Mononuclear cell (primary cell): ENCODE measurements at regions not wholly inside any gene's neighbourhood (a gene's known extent, or its start where the extent isn't known, plus 50 kb on each side); places are given as distances from the start of the nearest gene placed in this dataset.
"Not testable (repeated sequence)": the region's sequence is repeated elsewhere in the genome, so short reads cannot be mapped to it uniquely, and the experiment has no call there.

Experiments used
- H3K27me3 ChIP-seq: 2 replicates; pipeline ENCODE4 v1.6.0; 2011; ENCODE audit warnings: low read length, control low read depth; ENCODE audit not compliant: insufficient read depth
- H3K4me1 ChIP-seq: 2 replicates; pipeline ENCODE4 v1.5.1; 2011; ENCODE audit warnings: mild to moderate bottlenecking, low read length, control low read depth; ENCODE audit not compliant: insufficient read depth
- H3K4me3 ChIP-seq: 2 replicates; pipeline ENCODE4 v1.5.1; 2011; ENCODE audit warnings: mild to moderate bottlenecking, low read length, moderate library complexity
- H3K9me3 ChIP-seq: 2 replicates; pipeline ENCODE4 v1.5.1; 2011; ENCODE audit warnings: low read depth, mild to moderate bottlenecking, control low read depth, low read length

DNA sequence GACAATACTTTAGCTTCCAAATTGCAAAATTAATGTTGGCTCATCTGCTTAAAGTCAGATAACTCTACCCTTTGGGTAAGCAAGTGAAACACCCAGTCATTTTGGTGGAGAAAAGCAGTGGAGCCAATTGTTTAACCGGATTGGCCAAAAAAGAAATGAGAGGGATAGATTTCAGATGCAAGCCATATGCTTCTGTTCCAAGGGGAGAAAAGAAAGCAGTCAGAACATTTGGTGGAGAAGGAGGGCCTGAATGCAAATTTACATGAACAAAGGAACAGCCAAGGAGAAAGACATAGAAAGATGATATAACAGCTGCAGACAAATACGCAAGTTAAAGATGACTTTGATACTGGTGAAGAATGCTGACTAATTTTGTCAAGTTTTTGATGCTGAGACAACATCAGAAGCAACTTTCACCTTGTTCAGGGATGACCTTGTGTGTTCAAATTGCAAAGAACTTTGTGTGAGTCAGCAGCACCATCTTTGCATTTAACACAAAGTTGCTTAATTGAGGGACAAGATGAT lies 173.1 kb downstream of the TGFB2 start:
- Histone ChIP-seq H3K27me3 (no peaks in the 10 kb centered on the region), H3K9me3 (no peaks in the 10 kb centered on the region), H3K4me3 (no peak overlapping the region), H3K4me1 (no peaks in the 10 kb centered on the region)

DNA sequence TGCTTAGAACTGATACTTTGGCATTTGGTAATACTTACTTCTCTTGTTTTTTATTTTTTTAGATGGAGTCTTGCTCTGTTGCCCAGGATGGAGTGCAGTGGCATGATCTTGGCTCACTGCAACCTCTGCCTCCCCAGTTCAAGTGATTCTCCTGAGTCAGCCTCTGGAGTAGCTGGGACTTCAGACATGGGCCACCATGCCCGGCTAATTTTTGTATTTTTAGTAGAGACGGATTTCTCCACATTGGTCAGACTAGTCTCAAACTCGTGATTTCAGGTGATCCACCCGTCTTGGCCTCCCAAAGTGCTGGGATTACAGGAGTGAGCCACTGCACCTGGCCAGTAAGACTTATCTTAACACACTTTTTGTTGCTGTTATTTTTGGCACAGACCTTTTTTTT lies 175.5 kb downstream of the TGFB2 start:
- H3K9me3 ChIP-seq, H3K4me1 ChIP-seq, H3K4me3 ChIP-seq, H3K27me3 ChIP-seq: not testable (repeated sequence)

DNA sequence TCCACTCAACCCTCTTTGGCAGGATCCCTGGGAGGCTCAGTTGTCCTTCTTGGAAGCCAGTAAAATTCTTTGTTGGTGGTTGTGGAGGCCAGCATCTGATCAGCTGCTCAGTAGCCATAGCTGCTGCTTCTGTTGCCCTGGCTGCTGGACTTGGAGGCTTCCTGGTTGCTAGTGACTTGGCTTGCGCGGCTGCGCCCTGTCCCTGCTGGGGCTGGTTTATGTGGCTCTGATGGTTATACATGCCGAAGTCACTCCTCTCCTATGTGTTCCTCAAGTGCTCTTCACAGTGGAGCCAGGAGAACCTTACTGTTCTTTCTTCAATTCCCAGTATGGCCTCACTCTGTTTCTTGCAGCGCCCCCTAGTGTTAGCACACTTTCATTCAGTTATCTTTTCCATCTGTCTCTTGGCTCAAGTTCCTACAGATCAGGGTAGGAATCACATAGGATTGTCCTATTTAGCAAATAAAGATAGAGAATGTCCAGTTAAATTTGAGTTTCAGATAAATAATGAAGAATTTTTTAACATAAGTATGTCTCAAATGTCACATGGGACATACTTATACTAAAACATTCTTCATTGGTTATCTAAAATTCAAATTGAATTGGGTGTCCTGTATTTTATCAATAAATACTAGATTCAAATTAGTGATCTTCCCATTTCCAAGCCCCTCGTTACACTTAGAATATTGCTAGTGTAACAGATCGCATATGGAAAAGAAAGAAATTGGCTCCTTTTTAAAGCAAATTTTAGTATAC lies 176.5 kb downstream of the TGFB2 start:
- Histone ChIP-seq H3K4me1 (no peaks in the 10 kb centered on the region), H3K4me3 (no peak overlapping the region), H3K27me3 (no peaks in the 10 kb centered on the region), H3K9me3 (no peaks in the 10 kb centered on the region)

DNA sequence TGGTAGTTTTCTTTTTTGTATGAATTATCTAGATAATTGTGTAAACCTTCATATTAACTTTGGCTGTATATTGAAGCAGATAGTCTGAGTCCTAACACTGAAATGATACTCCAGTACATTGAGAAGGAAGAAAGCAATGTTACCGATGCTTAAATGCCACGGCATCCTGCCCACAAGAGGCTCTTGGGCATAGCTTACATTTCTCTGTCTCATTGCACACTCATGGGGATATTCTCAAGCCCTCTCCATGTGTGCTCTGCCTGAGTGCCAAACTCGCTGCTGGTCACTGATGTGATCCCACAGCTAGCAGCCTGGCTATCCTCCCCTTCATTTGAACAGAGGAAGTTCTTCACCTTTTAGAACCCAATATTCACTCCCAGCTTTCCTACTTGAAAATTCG lies 179.4 kb downstream of the TGFB2 start:
- Histone ChIP-seq H3K4me1 (no peaks in the 10 kb centered on the region), H3K9me3 (no peaks in the 10 kb centered on the region), H3K4me3 (no peak overlapping the region), H3K27me3 (no peaks in the 10 kb centered on the region)

DNA sequence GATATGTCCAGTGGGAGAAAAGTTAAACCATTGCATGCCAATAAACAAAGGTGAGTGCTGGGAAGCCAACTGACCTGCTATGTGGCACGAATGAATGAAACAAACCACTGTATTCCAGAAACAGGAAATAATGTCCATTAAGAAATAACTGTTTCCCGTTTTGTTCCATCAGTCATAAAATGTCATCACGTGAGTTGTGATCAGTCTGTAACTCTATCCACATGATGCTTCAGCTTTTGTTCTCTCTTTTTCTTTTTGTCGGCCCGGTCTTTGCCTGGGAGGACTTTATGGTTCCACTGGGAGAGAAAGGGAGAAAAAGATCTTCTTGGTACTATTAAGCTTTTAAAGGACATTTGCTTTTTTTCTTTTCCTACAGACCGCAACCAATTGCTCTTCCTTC lies 179.9 kb downstream of the TGFB2 start:
- H3K9me3 ChIP-seq: no peaks in the 10 kb centered on the region

DNA sequence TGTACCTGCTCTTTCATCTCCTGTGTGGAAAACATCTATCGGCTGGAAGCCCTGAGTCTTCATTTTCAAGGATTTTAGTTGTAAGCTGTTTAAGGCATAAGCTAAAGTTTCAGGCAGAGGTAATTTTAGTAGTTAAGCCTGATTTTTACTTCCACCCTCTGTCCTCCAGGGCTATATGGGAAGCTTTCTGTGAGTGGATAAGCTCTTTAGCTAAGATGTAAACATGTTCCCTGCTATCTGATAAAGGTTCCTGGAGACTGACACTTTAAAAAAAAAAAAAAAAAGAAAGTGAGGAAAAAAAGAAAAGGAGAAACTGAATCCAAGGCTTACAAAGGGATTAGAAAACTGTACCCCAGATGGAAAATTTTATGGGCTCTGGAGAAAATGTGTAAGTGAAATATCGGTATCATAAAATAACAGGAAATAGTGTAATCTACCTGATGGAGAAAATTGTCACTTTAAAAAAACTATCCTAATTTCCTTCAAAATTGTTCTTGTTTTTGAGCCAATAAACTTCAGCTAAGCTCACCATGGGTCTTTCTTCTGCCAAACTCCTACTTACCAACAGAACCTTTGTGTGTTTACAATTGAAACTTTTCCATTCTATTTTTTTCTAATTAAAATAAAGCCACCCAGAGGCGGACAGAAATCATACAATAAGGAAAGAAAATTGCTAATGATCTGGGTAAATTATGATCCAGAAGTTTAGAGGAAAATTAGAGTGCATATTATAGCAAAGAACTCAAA lies 180.5 kb downstream of the TGFB2 start:
- no peak overlapping the region for H3K4me3 ChIP-seq
- H3K4me1 ChIP-seq: no peaks in the 10 kb centered on the region
- H3K27me3 ChIP-seq: no peaks in the 10 kb centered on the region
- H3K9me3 ChIP-seq: no peaks in the 10 kb centered on the region

More for the DNA sequence above, 179.9 kb downstream of the TGFB2 start:
- no peak overlapping the region for H3K4me3 ChIP-seq
- no peaks in the 10 kb centered on the region for H3K27me3 ChIP-seq
- H3K4me1 ChIP-seq: no peaks in the 10 kb centered on the region

DNA sequence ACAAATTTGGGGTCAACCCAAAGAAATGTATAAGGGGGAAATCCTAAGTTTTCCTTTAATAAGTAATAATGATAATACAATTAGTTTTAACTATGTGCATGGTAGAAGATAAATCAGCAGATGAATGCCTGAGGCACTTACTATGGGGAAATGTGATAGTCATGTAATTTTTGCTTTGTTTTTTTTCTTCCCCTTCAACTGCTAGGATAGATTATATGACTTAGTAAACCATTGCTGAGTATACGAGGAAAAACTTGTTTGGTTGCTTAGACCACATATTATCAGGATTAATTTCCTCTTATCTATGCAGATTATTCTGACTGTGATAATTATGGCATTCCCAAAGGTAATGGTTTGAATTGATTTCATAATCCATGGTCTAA lies 181.1 kb downstream of the TGFB2 start:
- Histone ChIP-seq H3K27me3 (no peaks in the 10 kb centered on the region), H3K9me3 (no peaks in the 10 kb centered on the region), H3K4me1 (no peaks in the 10 kb centered on the region), H3K4me3 (no peak overlapping the region)

DNA sequence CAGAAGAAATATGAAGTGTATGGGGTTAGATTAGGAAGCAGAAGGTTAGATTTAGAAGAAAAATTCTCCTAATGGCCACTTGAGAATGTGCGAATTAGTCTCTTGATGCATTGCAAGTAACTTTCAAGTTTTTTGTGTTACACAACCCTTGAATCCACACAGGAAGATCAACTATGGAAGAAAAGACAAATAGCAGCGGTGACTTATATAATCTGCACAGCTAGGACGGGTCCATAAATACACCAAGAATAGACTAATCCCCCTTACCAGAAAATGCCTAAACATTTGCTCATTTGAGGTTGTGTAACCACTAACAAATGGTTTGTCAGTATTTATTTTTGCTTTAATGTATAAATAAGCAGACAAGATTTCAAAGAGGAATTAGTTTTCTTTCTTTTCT lies 182.6 kb downstream of the TGFB2 start:
- H3K4me1 ChIP-seq: no peaks in the 10 kb centered on the region

DNA sequence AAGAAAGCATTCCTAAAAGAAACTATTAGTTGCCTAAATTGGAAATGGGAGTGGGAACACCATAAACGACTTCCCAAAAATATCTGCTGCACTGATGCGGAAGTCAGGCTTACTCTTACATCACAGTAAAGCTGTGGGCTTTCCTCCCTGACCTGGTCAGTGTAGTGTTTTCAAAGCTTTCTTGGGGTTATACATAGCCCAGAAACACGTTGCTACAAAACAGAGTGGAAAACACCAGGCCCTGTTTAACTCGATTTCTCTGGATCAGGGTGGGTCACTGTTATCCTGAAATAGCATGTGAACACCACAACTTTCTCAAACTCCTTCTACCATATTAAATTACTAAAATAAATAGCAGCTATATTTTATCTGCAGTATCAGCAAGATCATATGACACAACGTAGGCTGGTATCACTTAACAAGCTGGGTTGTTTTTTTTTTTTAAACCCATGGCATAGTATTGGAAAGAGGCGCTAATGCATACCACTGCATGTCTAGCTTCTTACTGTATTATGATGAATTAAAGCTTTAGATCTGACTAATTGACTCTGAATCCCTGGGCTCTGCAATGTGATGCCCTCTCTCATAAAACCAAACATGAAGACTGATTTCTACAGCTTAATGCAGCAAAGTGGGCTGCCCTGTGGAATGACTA lies 184.6 kb downstream of the TGFB2 start:
- Histone ChIP-seq H3K27me3 (no peaks in the 10 kb centered on the region), H3K9me3 (no peaks in the 10 kb centered on the region), H3K4me3 (no peak overlapping the region), H3K4me1 (no peaks in the 10 kb centered on the region)

More for the DNA sequence above, 182.6 kb downstream of the TGFB2 start:
- Histone ChIP-seq H3K27me3 (no peaks in the 10 kb centered on the region), H3K9me3 (no peaks in the 10 kb centered on the region), H3K4me3 (no peak overlapping the region)

DNA sequence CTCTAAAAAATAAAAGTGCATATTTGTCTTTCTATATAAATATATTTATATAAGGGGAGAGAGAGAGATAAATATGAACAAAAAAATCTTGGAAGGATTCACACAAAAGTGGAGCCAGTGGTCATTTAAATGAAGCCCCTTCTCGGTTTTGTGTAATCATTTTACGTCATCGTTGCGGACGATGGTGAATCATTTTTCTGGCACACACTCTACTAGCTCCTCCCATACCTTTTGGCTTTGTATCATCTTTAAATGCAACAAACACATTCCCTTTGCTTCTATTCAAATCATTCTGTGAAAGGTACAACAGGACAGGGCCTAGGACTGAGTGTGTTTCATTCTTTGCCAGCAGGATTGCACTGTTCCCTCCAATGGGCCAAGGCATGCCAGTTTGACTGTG lies 186.8 kb downstream of the TGFB2 start:
- Histone ChIP-seq H3K9me3 (no peaks in the 10 kb centered on the region), H3K27me3 (no peaks in the 10 kb centered on the region), H3K4me3 (no peak overlapping the region), H3K4me1 (no peaks in the 10 kb centered on the region)

DNA sequence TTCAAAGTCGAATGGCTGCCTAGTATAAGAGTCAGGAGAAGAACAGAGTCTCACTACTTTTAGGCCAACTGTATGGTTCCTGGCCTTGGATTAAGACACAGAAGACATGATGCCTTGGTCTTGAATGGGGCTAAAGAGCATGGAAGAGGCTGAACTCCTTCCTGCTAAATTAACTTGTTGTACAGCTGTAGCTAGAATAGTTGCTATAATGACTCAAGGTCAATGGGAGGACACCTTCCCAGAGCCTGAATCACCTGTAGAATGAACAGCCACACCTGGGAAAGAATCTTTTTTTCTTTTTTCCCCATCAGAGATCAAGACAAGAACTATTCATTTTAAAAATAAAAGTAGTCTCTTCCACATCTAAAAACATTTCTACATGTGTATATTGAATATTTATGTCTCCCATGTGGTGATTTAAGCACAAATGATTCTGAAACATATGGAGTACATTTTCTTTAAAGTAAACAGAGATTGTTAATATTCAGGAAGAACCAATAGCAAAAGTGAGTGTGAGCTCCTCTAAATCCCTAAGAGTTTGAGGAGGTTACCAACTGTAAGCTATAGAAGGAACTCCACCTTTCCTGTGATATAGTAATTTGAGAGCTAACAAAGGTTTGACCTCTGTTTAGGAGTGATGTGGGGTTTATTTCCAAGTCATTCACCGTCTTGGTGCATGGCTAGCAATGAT lies 191.3 kb downstream of the TGFB2 start:
- H3K27me3 ChIP-seq: no peaks in the 10 kb centered on the region
- no peaks in the 10 kb centered on the region for H3K4me1 ChIP-seq
- no peak overlapping the region for H3K4me3 ChIP-seq
- H3K9me3 ChIP-seq: no peaks in the 10 kb centered on the region

DNA sequence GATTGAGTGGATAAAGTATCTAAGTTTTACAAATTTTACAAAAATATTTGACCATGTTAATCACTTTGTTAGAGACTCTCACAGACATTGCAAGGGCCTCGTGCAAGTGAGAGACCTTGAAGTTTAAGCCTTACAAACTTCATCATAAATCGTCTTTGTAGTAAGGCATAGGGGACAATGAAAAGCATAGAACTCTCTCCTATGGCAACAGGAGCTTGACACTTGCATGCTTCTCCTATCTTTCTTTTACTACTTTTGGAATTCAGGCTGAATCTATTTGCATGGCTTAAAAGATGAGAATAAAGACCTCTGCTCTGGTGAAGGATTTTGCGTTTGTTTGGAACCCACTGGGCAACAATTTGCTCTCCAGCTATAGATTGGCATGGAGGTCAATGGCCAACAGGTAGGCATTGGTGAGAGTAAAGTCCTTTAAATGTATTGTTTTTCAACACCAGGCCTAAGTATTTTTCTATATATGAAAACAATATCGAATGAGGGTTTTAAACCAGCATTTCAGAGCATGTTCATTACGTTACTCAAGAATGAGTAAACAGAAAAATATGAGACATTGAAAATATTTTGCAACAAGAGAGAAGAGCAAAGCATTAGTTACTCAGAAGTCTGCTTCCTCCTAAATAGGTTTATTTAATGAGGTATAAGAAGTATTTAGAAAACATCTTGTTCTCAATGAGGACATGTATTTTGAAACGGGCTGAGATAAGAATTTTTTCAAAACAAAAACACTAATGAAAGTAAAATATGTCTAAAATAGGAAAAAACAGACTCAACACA lies 192.2 kb downstream of the TGFB2 start:
- no peaks in the 10 kb centered on the region for H3K27me3 ChIP-seq
- no peaks in the 10 kb centered on the region for H3K9me3 ChIP-seq
- no peaks in the 10 kb centered on the region for H3K4me1 ChIP-seq
- H3K4me3 ChIP-seq: no peak overlapping the region

DNA sequence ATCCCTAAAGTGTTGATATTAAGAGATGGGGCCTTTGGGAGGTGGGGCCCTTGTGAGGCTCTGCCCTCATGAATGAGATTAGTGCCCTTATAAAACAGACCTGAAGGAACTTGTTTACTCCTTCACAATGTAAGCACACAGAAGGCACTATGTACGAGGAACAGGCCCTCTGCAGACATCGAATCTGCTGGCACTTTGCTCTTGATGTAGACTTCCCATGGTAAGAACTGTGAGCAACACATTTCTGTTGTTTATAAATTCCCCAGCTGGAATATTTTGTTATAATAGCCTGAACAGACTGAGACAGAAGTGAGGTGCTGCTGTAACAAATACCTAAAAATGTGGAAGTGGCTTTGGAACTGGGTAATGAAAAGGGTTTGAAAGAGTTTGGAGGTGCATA lies 193.2 kb downstream of the TGFB2 start:
- Histone ChIP-seq H3K9me3 (no peaks in the 10 kb centered on the region), H3K4me1 (no peaks in the 10 kb centered on the region), H3K4me3 (no peak overlapping the region), H3K27me3 (no peaks in the 10 kb centered on the region)

DNA sequence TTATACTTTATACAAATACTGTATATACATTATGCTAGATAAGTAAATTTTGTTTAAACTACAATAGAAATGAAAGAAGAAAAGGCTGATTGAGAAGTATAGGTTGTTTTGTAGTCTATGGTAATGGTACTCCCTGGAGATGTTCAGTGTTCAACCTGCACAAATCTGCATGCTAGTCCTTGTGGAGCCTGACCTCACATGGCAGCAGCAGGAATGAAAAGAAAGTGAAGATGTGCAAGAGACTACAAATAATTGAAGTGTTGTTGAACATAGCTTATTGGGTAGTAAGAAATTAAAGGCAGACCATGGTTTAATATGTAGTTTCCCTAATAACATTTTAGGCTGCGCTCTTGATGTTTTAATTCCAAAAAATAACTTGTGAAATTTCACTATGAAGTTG lies 201.2 kb downstream of the TGFB2 start:
- Histone ChIP-seq H3K4me3 (no peak overlapping the region), H3K27me3 (no peaks in the 10 kb centered on the region), H3K9me3 (no peaks in the 10 kb centered on the region), H3K4me1 (no peaks in the 10 kb centered on the region)
